ENCODE measurements at regions not wholly inside any gene's neighbourhood (a gene's known extent, or its start where the extent isn't known, plus 50 kb on each side); places are given as distances from the start of the nearest gene placed in this dataset.

DNA sequence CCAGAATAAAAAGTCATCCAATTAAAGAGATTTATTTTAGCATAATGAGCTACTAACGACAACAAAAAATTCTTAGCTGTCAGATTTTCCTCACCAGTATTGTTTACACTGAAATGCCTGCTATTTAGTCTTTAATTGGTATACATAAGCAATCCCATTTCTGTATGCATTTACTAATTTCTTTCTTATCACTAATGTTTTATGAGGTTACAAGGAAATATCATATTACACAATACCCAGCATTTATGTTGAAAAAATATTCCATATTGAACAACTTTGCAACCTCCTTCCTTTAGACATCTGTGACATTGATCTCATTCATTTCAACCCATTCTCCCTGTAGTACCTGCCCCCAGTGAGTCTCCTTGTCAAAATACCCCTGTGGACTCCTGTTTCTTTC, 135.4 kb downstream of the SLITRK6 start:
- peaks cover 44% of the 10 kb centered on the region for H3K4me1 Mint-ChIP-seq
- H3K27me3 Mint-ChIP-seq (ENCODE audit: insufficient read depth, low read depth, poor library complexity), result peaks cover 4% of the 10 kb centered on the region
- no peak overlapping the region for H3K4me2 ChIP-seq
- H3K27ac Mint-ChIP-seq, result no peak overlapping the region
- peaks cover 15% of the 10 kb centered on the region for H3K79me2 ChIP-seq (replicated peaks; ENCODE audit: insufficient read depth)
- ATAC-seq (no peak), DNase-seq (ENCODE audit: low spot score) (no peak)
- H3K27ac ChIP-seq (ENCODE audit: low read depth), result no peak overlapping the region
- H4K20me1 ChIP-seq (replicated peaks; ENCODE audit: insufficient read depth), result no peaks in the 10 kb centered on the region
- H3K9me3 Mint-ChIP-seq, result no peaks in the 10 kb centered on the region
- H3K4me3 ChIP-seq, result no peak overlapping the region
- no peak for TF ChIP-seq CREB1 (CRISPR knock-in tag; IDR thresholded peaks at IDR 0.05; ENCODE audit: low read depth)
- TF ChIP-seq, protein P1, sequence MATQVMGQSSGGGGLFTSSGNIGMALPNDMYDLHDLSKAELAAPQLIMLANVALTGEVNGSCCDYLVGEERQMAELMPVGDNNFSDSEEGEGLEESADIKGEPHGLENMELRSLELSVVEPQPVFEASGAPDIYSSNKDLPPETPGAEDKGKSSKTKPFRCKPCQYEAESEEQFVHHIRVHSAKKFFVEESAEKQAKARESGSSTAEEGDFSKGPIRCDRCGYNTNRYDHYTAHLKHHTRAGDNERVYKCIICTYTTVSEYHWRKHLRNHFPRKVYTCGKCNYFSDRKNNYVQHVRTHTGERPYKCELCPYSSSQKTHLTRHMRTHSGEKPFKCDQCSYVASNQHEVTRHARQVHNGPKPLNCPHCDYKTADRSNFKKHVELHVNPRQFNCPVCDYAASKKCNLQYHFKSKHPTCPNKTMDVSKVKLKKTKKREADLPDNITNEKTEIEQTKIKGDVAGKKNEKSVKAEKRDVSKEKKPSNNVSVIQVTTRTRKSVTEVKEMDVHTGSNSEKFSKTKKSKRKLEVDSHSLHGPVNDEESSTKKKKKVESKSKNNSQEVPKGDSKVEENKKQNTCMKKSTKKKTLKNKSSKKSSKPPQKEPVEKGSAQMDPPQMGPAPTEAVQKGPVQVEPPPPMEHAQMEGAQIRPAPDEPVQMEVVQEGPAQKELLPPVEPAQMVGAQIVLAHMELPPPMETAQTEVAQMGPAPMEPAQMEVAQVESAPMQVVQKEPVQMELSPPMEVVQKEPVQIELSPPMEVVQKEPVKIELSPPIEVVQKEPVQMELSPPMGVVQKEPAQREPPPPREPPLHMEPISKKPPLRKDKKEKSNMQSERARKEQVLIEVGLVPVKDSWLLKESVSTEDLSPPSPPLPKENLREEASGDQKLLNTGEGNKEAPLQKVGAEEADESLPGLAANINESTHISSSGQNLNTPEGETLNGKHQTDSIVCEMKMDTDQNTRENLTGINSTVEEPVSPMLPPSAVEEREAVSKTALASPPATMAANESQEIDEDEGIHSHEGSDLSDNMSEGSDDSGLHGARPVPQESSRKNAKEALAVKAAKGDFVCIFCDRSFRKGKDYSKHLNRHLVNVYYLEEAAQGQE (IDR thresholded peaks at IDR 0.05; ENCODE audit: unreplicated experiment), result no peak
- no peak for TF ChIP-seq JUNB (IDR thresholded peaks at IDR 0.05; ENCODE audit: unreplicated experiment)
- TF ChIP-seq ZNF331 (CRISPR knock-in tag; IDR thresholded peaks at IDR 0.05; ENCODE audit: low read depth), result no peak
- no peak for TF ChIP-seq EZH2phosphoT487 (IDR thresholded peaks at IDR 0.05; ENCODE audit: unreplicated experiment)
- no peak for TF ChIP-seq NANOG (IDR thresholded peaks at IDR 0.05; ENCODE audit: borderline replicate concordance)
- TF ChIP-seq ZNF114 (CRISPR knock-in tag; IDR thresholded peaks at IDR 0.05), result no peak
- TF ChIP-seq POLR2AphosphoS5 (IDR thresholded peaks at IDR 0.05; ENCODE audit: low read depth), result no peak
- TF ChIP-seq EZH2 (IDR thresholded peaks at IDR 0.05; ENCODE audit: low read depth, unreplicated experiment), result no peak
- peaks cover 14% of the 10 kb centered on the region; the same call in 2 of the 3 replicates for H3K36me3 Mint-ChIP-seq (ENCODE audit: low read depth)
- H2AFZ ChIP-seq, result no peak overlapping the region
- H3K36me3 ChIP-seq (ENCODE audit: insufficient read depth), result no peaks in the 10 kb centered on the region
- no peaks in the 10 kb centered on the region for H3F3A ChIP-seq (replicated peaks; ENCODE audit: low read depth)
- H3K4me1 ChIP-seq (ENCODE audit: insufficient read depth), result peaks cover 23% of the 10 kb centered on the region
- no peaks in the 10 kb centered on the region for H3K9me2 ChIP-seq (ENCODE audit: insufficient read depth)
- H3K27me3 ChIP-seq (ENCODE audit: insufficient read depth), result no peaks in the 10 kb centered on the region
- no peak overlapping the region for H3K4me3 Mint-ChIP-seq

DNA sequence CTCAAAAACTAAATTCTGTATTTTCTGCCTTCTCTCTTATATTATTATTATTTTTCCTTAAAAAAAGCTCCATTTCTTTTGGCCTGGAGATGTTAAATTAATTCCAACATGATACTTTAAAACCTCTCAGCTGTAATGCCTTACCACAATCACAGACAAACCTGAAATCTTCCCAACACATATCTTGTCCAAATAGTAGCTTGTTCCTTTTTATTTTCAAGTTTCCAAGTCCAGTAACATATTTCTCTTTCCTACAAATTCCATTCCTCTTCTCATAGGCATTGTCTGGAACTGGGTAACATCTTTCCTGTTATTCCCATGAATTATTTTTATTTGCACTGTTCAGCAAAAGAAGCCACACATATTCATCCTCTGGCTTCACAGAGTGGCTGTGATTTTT, 137.0 kb downstream of the SLITRK6 start:
- H3K27me3 ChIP-seq (ENCODE audit: insufficient read depth), result no peaks in the 10 kb centered on the region
- Mint-ChIP-seq H3K9me3 (no peaks in the 10 kb centered on the region), H3K27ac (peak overlapping the region; percentile 40; the same call in 1 of the 2 replicates), H3K27me3 (ENCODE audit: insufficient read depth, low read depth, poor library complexity) (peaks cover 2% of the 10 kb centered on the region), H3K4me3 (no peak overlapping the region), H3K36me3 (ENCODE audit: low read depth) (peaks cover 10% of the 10 kb centered on the region; the same call in 2 of the 3 replicates), H3K4me1 (peaks cover 32% of the 10 kb centered on the region)
- no peak overlapping the region for H3K4me2 ChIP-seq
- H2AFZ ChIP-seq, result no peak overlapping the region
- no peaks in the 10 kb centered on the region for H4K20me1 ChIP-seq (replicated peaks; ENCODE audit: insufficient read depth)
- H3K4me3 ChIP-seq, result no peak overlapping the region
- H3K4me1 ChIP-seq (ENCODE audit: insufficient read depth), result peaks cover 11% of the 10 kb centered on the region
- DNase-seq (ENCODE audit: low spot score) (no peak), ATAC-seq (no peak)
- no peaks in the 10 kb centered on the region for H3K9me2 ChIP-seq (ENCODE audit: insufficient read depth)
- H3K79me2 ChIP-seq (replicated peaks; ENCODE audit: insufficient read depth), result no peaks in the 10 kb centered on the region; the same call in 1 of the 2 replicates
- H3F3A ChIP-seq (replicated peaks; ENCODE audit: low read depth), result no peaks in the 10 kb centered on the region
- no peaks in the 10 kb centered on the region for H3K36me3 ChIP-seq (ENCODE audit: insufficient read depth)
- no peak overlapping the region for H3K27ac ChIP-seq (ENCODE audit: low read depth)
- TF ChIP-seq EZH2 (IDR thresholded peaks at IDR 0.05; ENCODE audit: low read depth, unreplicated experiment) (no peak), JUNB (IDR thresholded peaks at IDR 0.05; ENCODE audit: unreplicated experiment) (no peak), EZH2phosphoT487 (IDR thresholded peaks at IDR 0.05; ENCODE audit: unreplicated experiment) (no peak), ZNF331 (CRISPR knock-in tag; IDR thresholded peaks at IDR 0.05; ENCODE audit: low read depth) (no peak), STAT1 (IDR thresholded peaks at IDR 0.05; ENCODE audit: unreplicated experiment) (no peak), NANOG (IDR thresholded peaks at IDR 0.05; ENCODE audit: borderline replicate concordance) (no peak), POLR2AphosphoS5 (IDR thresholded peaks at IDR 0.05; ENCODE audit: low read depth) (no peak), ZNF462 (CRISPR knock-in tag; IDR thresholded peaks at IDR 0.05) (no peak)
